Glutamatergic neuron (in vitro differentiated cells): ENCODE measurements at regions not wholly inside any gene's neighbourhood (a gene's known extent, or its start where the extent isn't known, plus 50 kb on each side); places are given as distances from the start of the nearest gene placed in this dataset.

Experiments used
- DNase-seq: peaks from one replicate; pipeline ENCODE4 v3.0.0; 2022
- H3K27ac Mint-ChIP-seq: one replicate; pipeline ENCODE4 v1.8.0; 2020; ENCODE audit warnings: mild to moderate bottlenecking, mixed read lengths, inconsistent platforms; ENCODE audit not compliant: unreplicated experiment
- H3K27me3 Mint-ChIP-seq: one replicate; pipeline ENCODE4 v1.8.0; 2020; ENCODE audit warnings: mild to moderate bottlenecking, moderate library complexity, mixed read lengths, inconsistent platforms; ENCODE audit not compliant: unreplicated experiment
- H3K36me3 Mint-ChIP-seq: one replicate; pipeline ENCODE4 v1.8.0; 2020; ENCODE audit warnings: mild to moderate bottlenecking, mixed read lengths, inconsistent platforms; ENCODE audit not compliant: unreplicated experiment
- H3K4me1 Mint-ChIP-seq: one replicate; pipeline ENCODE4 v1.8.0; 2020; ENCODE audit warnings: mild to moderate bottlenecking, low read depth, mixed read lengths, inconsistent platforms; ENCODE audit not compliant: unreplicated experiment
- H3K4me3 Mint-ChIP-seq: one replicate; pipeline ENCODE4 v1.8.0; 2020; ENCODE audit warnings: mild to moderate bottlenecking, mixed read lengths, inconsistent platforms; ENCODE audit not compliant: unreplicated experiment
- H3K9me3 Mint-ChIP-seq: one replicate; pipeline ENCODE4 v1.8.0; 2020; ENCODE audit warnings: mild to moderate bottlenecking, moderate library complexity, mixed read lengths, inconsistent platforms; ENCODE audit not compliant: unreplicated experiment
- TF ChIP-seq, protein P1 (sequence below): fragments of 200-600 bp; sonication (generic); IDR thresholded peaks from one replicate; pipeline ENCODE4 v1.5.0; 2021; ENCODE audit not compliant: partially characterized antibody, unreplicated experiment

DNA sequence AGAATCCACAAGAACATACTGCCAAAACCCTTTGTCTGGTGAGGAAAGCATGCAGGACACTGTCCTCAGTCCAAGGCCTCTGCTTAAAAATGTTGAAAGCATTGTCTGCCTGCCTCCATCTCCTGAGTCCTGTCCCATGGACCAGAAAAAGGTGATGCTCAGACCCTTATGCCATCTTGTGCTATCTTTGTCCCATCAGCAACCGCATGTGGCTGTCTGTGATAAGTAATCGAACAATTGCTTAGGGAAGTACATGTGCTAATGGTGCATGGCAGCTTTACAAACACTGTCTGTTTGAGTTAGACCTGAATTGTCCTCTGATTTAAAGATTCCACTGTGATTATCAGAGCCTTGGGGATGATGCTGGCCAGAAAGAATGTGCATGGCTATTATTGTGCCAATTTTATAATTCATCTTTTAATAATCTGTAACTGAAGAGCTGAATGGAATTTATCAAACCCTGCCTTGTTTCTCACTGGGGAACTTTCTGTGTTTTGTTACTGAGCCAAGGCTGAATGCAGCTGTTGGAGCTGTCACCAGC lies 177.5 kb downstream of the DACT1 start:
- Mint-ChIP-seq H3K27me3 (peaks cover 5% of the 10 kb centered on the region), H3K4me1 (peaks cover 18% of the 10 kb centered on the region), H3K4me3 (no peak overlapping the region), H3K36me3 (no peaks in the 10 kb centered on the region), H3K27ac (no peak overlapping the region), H3K9me3 (no peaks in the 10 kb centered on the region)
- TF ChIP-seq, protein P1, sequence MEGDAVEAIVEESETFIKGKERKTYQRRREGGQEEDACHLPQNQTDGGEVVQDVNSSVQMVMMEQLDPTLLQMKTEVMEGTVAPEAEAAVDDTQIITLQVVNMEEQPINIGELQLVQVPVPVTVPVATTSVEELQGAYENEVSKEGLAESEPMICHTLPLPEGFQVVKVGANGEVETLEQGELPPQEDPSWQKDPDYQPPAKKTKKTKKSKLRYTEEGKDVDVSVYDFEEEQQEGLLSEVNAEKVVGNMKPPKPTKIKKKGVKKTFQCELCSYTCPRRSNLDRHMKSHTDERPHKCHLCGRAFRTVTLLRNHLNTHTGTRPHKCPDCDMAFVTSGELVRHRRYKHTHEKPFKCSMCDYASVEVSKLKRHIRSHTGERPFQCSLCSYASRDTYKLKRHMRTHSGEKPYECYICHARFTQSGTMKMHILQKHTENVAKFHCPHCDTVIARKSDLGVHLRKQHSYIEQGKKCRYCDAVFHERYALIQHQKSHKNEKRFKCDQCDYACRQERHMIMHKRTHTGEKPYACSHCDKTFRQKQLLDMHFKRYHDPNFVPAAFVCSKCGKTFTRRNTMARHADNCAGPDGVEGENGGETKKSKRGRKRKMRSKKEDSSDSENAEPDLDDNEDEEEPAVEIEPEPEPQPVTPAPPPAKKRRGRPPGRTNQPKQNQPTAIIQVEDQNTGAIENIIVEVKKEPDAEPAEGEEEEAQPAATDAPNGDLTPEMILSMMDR: no peak
- no peak for DNase-seq

DNA sequence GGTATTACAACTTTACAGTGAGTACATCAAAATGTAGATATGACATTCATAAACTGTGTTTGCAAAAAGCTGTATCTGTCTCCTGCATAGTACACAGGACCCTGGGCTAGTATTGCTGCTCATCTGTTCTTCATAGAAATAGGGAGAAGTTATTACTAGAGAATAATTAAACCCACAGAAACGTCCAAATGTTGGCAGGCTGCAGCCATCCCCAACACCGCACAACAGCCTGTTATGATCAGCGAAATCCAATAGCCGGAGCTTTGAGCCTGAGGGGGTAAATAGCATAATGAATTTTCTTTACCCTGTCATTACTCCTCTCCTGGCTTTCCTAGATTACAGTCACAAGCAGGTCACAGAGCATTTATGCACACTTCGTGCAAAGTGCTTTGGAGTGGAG lies 178.0 kb downstream of the DACT1 start:
- DNase-seq: no peak
- H3K4me3 Mint-ChIP-seq: no peak overlapping the region
- no peaks in the 10 kb centered on the region for H3K36me3 Mint-ChIP-seq
- no peaks in the 10 kb centered on the region for H3K9me3 Mint-ChIP-seq
- H3K27me3 Mint-ChIP-seq: peaks cover 5% of the 10 kb centered on the region
- TF ChIP-seq, protein P1: no peak
- peaks cover 18% of the 10 kb centered on the region for H3K4me1 Mint-ChIP-seq
- no peak overlapping the region for H3K27ac Mint-ChIP-seq

DNA sequence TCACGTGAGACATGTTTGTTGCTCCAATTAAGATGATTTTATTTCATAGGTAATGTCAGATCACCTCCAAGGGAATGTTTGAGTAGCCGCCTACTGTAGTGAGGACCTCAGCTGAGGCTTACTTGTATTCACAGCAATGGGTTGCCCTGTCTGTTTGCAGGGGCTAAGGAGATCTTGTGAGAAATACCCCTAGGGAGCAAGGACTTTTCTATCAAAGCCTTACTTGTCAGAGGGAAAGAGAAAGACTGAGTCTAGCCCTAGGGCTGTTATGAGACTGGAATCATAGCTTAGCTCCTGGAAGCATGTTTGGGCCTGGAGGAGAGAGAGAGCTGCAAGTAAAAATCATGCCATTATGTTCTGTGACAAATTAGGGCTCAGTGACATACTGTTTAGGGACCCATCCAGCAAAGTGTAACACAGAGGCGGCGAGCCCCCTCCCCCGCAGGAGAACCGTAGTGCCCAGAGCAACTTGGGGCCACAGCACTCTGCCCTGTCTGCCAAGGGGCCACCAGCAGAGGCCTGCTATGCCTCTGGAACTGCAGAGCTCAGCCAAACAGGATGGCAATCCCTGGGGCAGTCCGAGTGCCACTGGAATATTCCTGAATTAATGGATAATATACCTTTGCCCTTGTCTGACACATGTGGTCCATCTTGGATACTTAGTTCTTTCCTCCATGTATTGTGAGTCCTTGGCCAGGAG lies 178.8 kb downstream of the DACT1 start:
- no peak overlapping the region for H3K4me3 Mint-ChIP-seq
- H3K27me3 Mint-ChIP-seq: peaks cover 3% of the 10 kb centered on the region
- H3K36me3 Mint-ChIP-seq: no peaks in the 10 kb centered on the region
- H3K4me1 Mint-ChIP-seq: peaks cover 14% of the 10 kb centered on the region
- DNase-seq: no peak
- no peaks in the 10 kb centered on the region for H3K9me3 Mint-ChIP-seq
- TF ChIP-seq, protein P1: no peak
- H3K27ac Mint-ChIP-seq: no peak overlapping the region

DNA sequence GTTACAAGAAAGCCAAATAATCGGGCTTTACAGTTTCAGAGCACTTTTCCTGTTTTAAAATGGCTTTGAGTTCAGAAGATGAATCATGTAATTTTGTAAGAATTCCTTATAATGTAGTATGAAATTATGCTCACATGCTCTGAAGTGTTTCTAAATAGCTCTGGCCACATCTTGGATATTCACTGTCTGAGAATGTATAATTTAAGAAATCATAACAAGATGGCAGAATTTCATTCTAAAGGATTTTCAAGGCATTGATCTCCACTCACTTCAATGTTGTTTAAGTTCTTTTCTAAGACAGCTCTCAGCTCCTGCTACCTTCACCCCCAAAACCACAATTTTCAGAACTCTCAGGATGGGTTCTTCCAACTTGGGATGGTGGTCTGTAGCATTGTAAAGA lies 180.1 kb downstream of the DACT1 start:
- Mint-ChIP-seq H3K9me3 (peaks cover 3% of the 10 kb centered on the region), H3K27ac (no peak overlapping the region), H3K36me3 (no peaks in the 10 kb centered on the region), H3K27me3 (peaks cover 3% of the 10 kb centered on the region), H3K4me1 (peaks cover 12% of the 10 kb centered on the region), H3K4me3 (no peak overlapping the region)
- no peak for DNase-seq
- TF ChIP-seq, protein P1: no peak

DNA sequence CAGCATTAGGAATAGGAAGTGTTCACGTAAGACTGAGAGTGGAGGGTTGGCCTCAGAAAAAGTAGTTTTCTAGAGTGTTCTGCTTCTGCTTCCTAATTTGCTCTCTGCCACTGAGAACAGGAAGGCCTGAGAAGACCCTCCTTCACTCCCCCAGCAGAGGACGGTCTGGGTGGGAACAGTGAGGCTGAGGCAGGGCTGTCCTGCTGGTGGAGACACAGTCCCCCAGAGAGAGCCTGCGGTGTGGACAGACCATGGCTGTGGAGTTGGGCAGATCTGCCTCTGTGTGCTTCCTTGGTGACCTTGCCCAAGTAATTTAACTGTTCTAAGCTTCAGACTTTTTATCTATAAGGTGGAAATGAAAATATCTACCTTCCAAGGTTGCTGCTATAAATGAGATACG lies 182.3 kb downstream of the DACT1 start:
- no peak overlapping the region for H3K4me3 Mint-ChIP-seq

More for the DNA sequence above, 182.3 kb downstream of the DACT1 start:
- TF ChIP-seq, protein P1: no peak
- H3K36me3 Mint-ChIP-seq: no peaks in the 10 kb centered on the region
- no peak overlapping the region for H3K27ac Mint-ChIP-seq
- peaks cover 26% of the 10 kb centered on the region for H3K4me1 Mint-ChIP-seq
- H3K9me3 Mint-ChIP-seq: peaks cover 4% of the 10 kb centered on the region
- no peak for DNase-seq
- peaks cover 3% of the 10 kb centered on the region for H3K27me3 Mint-ChIP-seq
